8988T (cell line): ENCODE measurements at regions not wholly inside any gene's neighbourhood (a gene's known extent, or its start where the extent isn't known, plus 50 kb on each side); places are given as distances from the start of the nearest gene placed in this dataset.

Experiments
- DNase-seq: peaks from one replicate; pipeline ENCODE4 v3.0.0; 2011

DNA sequence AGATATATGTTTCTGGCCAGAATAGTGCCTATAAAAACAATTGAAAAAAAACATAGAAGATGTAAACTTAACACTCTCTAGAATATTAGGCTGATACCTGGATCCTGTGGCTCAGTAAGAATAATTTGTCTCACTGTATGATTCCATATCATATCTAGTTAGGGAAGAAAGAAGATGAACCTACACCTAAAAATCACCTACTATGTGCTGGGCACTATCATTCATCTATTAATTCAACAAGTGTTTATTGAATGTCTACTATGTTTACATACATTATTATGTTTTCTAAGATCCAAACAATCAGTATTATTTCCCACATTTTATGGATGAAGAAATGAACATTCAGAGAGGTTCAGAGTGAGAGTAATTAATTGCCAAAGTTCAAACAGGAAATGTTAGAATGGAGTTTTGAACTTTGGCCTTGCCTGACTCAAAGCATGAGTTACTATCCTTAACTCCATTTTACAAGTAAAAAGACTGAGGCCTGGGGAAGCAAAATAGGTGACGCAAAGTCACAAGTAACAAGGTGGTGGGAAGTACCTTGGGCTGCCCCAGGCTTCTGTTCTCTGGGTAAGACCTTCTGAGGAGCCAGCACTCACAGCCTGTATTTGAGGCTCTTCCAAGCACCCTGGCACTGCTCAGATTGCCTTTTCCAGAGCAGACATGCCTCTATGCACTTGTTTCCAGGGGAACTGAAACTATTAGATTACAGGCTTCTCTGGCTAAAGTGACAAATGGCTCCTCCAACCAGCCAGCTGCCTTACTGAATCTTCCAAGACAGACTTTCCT is 111.1 kb upstream of the ACSL4 start:
- DNase-seq, result no peak

DNA sequence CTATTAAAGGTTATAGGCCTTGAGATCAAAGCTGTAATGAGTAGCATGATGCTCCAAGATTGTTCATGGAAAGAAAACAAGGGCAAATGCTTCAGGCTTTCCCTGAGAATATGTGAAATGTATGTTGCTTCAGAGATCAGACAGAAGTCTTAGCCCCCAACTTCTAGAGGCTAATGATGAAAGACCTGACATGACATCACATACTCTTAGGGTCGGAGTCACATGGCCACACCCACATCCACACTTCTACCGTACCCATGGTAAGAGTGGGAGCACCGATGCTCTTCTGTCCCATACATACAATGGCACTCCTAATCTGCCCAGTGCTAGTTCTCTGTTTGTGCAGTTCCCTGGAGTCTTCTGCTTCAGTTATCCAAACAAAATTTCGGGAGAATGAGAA is 111.9 kb upstream of the ACSL4 start:
- DNase-seq, result no peak

DNA sequence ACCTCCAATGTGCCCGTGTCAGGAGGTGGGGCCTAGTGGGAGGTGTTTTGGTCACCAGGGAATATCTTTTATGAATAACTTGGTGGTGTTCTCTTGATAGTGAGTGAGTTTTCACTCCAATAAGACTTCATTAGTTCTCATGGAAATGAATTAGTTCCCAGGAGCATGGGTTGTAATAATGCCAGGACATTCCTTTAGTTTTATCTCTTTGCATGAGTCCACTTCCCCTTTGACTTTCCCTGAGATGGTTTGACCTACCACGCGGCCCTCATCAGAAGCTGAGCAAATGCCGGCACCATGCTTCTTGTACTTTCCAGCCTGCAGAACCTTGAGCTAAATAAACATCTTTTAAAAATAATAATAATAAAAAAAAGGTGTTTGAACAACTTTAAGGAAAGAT is 112.9 kb upstream of the ACSL4 start:
- DNase-seq, result no peak

DNA sequence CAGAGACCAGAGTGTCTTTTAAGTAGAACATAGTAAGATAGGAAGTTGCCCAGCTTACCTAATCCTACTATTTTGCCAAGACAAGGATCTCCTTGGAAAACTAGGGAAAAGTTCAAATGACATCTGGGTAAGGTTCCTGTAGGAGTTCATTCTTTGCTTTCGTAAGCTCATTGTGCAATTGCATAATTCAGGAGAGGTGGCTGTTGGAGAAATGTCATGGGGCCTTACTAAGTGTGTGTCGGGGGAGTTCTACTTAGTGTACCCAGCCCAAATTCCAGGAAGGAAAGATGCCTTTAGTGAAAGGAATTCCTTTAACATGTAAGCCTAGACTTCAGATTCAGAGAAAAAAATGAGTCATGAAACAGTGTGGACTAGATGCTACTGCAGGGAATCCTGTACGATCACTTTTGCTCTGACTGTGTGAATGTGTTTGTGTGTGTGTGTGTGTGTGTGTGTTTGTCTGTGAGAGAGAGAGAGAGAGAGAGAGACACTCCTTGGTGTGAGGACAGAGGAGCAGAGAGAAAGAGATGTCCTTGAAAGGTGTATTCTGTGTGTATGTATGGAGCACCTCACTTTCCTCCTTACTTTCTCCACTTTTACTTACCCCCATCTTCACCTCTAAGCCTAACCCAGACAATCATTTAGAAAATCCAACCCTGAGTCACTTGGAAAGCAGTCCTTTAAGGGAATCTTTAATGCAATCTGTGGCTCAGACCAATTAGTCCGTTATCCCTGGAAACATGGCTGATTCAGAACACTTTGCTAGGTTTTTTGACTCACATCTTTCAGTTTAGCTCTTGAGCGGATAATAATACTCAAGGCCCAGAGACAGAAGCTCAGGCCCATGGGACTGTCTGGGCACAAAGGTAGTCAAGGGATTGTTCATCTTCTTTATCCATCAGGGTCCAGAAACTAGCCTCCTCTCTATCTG is 114.5 kb upstream of the ACSL4 start:
- DNase-seq, result no peak

DNA sequence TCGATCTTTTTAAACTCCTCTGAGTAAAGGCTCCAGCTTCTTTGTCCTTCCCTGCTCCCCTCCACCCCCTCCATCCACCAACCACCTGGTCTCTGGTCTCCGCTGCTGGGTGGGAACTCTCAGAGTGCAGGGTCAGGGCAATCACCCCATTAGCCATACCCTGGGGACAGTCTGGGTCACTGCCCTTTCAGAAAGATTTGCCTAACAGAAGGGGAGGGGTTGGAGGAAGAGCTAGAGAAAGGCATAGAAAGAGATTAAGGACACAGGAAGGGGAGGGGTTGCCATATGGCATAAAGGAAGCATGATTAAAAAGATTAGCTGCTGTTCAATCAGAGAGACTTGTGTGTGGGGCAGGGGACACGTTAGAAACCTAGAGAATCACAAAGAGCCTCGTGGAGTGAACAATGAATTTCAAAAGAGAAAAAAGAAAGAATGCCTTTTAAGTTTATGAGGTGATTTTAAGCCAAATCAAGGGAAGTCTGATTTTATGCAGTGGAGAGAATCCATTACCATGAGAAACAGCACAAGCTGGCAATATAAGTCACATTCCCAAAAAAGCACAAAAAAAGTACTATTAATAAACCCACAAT is 115.5 kb upstream of the ACSL4 start:
- DNase-seq, result no peak

DNA sequence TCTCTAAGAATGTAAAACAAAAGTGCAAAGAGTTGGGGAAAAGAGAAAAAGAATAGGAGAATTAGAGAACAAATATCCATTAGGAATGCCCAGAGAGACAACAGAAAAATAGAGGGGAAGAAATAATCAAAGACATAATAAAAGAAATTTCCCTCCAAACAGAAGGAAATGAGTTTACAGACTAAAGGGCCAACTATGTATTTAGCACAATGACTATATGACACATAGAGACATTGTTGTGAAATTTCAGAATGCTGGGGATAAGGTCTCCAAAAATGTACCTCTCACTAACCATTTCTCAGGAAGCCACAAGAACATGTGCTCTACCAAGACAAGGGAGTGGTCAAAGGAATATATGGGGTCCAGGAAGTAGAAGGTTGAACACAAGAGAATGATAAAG is 121.0 kb upstream of the ACSL4 start:
- DNase-seq, result no peak

DNA sequence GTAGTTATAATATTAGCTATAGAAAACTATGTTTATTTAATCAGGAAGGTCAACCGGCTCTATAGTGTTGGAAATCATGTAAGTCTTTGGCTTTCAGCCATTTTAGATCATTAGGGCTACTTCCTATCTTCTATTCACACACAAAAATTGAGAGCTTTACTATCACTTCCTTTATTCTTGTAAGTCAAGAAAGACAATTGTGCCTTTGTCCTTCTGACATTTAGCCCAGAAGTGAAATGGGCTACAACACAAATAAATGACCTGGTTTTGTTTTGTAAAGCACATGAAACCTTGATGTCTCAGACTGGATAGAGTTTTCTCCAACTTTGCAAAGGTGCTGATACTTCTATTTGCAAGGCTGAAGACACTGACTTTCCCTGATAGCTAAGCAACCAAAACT is 122.4 kb upstream of the ACSL4 start:
- DNase-seq, result no peak

DNA sequence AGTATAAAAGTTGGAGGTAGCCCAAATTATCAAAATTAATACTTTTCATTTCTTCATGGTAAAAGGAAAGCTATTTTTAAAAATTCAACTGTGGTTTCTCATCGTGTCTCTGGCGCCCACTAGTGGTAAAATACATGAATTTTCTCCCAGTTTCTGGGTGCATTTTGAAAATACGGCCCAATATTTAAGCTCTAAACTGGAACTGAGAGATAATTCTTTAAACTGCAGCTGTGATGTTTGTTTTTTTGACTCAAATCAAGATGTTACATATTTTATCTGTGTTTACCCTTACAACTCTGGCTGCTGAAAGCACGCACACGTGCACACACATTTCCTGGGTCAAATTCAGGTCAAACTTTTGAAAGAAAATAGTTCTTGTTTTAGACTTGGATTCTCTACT is 123.9 kb upstream of the ACSL4 start:
- DNase-seq, result no peak

DNA sequence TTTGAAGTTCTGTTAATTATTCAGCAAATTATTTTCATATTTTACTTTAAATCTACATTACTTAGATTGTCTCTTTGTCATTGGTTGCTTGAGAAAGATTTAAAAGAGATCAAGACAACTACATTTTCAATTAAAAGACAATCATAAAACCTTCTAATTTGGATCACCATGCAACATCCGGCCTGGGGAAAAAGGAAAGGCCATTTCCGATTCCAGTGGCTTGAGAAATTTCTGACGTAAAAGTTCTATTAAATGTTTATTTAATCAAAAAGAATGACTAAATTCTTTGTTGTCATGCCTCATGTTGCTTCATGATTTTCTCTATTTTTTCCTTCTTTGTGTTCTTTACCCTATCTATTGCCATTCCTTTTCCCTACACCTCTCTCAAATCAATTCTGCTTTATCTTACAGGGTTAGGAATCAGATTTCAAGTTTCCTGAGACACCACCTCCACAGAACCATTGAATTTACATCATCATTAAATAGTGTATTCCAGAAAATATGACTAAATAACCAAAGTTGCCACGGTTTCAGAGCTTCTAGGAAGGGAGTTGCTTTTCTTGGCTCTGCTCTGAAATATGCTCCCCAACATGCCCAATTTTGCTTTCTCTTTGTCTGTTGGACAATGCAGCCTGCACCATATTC is 124.6 kb upstream of the ACSL4 start:
- DNase-seq, result no peak

DNA sequence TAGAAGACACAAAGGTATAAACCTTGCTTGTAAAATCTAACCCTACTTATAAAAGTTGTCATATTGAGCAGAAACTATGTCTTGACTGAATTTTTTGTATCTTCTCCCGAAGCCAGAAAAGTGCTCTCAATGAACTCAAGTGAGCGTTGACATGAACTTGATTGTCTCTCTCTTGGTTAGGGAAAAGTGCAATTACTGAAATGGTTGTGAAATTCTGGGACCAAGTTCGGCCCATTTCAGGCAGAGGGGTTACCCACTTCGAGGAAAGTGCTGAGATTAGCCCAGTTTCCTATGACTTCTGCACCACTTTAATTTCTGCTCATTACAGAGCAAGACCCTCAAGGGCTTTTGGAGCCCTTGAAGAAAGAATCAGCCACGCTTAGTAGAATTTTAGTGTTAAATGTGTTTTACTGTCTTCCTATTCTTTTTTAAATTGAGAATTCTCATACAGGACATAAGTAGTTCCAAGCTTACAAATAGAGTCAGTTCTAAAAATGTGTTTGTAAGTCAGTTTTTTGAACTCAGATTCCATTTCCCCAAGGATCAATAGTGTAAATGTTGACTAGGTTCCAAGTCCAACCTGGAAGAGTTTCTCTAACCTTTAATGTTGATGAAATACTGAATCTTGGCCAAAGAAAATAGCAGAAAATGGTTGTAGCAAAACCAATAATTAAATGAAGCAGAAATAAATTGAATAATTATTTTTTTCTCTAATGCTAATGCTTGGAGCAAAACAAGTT is 125.7 kb upstream of the ACSL4 start:
- DNase-seq, result no peak

DNA sequence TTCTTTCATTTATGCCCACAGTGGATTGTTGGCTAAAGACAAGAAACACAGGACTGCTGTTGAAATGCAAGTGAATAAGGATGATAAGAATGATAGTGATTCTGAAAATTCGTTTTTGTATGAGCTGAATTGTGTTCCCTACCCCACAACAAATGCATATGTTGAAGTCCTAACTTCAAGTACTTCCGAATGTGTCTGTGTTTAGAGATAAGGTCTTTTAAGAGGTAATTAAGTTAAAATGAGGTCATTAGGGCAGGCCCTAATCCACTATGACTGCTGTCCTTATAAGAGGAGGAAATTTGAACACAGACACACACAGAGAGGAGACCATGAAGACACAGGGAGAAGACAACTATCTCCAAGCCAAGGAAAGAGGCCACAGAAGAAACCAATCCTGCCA is 126.6 kb upstream of the ACSL4 start:
- DNase-seq, result no peak

DNA sequence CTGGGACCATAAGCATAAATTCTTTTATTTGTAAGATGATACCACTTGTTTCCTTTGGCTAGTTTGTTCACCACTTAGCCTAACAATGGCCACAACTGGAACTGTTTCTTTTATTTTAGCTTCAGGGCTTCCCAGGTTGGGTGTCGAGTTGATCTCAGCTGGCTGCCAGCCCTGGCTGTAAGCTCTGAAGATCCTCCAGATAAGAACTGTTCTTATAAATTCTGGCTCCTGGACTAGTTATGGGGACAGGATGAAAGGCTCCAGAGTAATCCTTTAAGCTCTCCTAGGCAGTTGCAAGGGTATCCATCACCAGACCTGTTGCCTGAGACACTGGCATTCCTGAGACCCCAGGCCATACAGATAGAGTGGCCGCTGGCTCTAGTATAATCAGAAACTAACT is 129.4 kb upstream of the ACSL4 start:
- no peak for DNase-seq

DNA sequence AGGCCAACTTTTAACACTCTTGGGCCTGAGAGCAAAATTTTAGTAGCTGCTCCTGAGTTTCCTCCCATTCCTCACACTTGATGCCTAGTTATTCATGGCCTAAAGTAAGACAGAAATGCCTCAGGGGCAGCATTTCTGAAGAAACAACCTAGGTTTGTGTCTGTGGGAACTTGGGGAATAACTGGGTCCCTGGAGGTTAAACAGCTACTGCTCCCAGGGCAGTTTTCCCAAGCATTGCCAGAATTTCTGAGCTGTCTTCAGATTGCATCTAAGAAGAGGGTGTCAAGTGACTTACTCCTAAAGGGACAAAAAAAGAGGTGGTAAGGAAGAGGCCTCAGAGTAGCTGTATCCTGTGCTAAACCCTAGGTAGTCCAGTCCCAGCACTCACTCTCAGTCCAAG is 130.8 kb upstream of the ACSL4 start:
- DNase-seq, result no peak

DNA sequence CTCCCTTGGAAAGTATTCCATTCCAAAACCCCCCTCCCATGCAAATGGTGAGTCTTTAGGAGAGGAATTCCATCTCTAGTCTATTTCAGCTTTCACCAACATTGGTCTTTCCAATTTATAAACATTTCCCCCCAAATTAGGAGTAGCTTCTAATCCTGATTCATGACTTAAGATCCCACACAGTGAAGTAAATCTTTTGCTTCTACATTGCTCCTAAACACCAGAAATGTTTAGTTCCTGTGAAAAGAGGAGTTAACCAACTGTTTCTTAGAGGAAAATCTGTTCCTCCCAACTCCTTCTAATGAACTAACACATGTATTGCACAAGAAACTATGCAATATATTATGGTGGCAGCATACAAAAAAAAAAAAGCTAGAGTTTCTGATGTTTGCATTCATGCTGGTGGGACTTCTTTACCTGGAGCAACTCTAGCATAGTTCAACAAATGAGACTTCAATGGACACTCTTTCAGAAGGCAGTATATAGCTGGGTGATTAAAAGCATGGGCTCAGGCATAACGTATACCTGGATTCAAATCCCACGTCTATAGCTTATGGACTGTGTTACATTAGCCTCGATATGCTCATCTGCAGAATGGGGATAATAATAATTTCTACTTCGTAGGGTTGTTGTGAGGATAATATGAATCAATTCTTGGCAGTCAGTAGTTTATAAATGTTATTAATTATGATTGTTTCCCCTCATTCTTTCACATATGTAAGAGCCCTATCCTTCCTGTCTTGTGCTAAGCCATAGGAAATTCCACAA is 131.6 kb upstream of the TMEM164 start:
- no peak for DNase-seq

DNA sequence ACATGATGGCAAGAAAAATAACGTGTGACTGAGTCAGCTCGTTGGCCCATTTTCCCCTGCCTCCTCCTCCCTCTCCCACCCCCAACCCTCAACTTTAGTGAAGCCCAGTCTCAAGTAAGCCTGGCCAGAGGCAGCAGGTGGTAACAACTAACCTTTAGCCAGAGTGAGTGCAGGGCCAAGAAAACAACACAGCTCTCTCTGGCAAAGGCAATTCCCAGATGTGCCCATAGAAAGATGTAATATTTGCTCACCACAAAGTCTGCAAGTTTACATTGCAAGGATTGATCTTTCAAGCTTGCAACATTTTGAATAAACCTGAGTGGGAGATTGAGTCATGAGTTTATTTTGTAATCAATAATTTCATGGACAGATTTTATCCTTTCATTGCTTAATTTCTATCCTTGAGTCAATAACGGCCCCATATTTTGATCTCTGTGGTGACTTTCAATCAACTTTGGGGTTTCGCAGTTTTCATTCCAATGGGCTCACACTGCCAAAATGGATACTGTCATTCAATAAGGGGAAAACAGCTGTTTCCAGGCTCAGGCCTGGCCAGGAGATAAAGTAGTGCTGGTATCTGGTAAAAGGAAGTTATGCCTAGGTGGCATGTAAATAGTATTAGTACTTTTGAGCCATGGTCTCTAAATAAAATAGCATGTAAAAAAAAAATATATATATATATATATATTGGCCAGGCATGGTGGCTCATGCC is 130.7 kb upstream of the TMEM164 start:
- no peak for DNase-seq

DNA sequence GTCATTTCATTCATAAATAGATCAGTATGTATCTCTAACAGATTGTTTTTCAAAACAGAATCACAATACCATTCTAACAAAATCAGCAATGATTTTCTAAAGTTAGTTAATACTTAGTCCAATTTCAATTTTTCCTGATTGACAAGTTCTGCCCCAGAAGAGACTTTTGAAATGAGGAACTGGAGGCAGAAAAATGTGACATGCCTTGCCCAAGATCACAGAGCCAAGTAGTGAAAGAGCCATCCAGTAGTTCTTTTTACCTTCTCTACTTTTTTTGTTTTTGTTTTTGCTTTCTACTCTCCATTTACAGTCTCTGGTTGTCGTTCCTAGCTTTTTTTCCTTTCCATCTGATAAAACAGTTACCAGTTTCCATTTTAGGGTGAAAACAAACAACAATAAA is 129.3 kb upstream of the TMEM164 start:
- no peak for DNase-seq

DNA sequence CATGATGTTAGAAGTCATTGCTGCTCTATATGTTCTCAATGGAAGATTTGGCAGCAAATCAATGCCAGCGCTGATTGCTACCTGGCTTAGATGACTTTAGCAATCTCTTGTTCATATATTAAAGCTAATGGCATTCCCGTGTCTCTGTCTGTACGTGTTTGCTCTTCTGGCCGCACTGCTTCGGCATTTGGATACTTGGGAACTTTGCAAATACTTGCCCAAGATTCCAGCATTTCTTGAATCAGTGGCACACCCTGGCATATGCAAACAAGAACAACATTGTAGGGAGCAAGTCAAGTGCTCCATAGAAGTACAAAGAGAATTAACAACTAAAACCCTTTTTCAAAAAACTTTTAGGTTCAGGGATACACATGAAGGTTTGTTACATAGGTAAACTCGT is 128.9 kb upstream of the TMEM164 start:
- DNase-seq, result no peak

DNA sequence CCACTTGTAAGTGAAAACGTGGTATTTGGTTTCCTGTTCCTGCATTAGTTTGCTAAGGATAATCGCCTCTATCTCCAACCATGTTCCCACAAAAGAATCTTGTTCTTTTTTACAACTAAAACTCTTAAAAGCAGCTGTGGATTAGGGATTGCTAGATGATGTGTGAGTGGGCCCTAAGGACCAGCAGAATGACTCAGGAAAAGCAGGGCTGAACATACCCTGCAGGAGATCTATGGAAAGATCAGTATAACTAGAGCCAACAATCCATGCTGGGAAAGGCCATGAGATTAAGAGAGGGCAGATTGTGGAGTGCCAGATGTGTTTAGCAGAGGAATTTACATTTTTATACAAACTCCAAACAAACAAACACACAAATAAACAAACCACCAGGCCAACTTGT is 128.4 kb upstream of the TMEM164 start:
- no peak for DNase-seq

DNA sequence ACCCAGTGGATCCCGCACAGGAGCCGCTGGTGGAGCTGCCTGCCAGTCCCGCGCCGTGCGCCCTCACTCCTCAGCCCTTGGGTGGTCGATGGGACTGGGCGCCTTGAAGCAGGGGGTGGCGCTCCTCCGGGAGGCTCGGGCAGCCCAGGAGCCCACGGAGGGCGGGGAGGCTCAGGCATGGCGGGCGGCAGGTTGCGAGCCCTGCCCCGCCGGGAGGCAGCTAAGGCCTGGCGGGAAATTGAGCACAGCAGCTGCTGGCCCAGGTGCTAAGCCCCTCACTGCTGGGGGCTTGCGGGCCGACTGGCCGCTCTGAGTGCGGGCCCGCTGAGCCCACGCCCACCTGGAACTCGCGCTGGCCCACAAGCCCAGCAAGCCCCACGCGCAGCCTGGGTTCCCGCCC is 127.1 kb upstream of the TMEM164 start:
- DNase-seq, result no peak

DNA sequence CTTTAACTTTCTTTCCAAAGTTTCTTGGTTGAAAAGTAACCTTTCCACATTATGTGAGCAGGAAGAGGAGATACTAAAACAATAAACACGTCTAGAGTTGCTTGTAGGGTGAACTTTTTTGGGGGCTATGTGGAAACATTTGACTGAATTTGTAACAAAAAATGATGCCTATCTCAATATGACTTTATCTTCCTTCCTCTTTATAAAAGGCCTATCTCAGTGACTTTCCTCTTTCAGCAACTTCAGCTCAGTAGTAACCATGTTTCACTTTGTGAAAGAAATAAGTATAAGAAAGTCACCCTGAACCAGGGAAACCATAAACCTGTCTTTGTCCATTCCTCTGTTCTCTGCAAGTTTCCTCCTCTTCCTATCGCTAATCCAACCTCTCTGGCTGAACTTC is 124.7 kb upstream of the TMEM164 start:
- no peak for DNase-seq

DNA sequence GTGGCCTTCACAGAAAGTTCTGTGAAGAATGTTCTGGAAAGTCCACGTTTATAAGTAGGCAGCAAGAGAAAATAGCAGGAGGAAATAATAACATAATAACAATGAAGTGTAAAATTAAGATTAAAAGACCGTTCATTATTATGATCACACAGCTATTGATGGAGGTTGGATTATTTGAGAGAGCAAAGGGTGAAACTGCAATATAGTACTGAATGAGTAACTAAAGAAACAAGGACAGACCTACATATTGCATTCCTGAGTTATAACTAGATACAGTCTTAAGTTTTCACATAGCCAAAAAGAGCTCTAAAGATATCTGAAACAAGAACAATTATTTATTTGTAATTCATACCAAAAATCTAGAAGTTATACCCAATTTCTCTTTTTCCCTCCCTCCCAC is 122.9 kb upstream of the TMEM164 start:
- no peak for DNase-seq
